ENCODE measurements at regions not wholly inside any gene's neighbourhood (a gene's known extent, or its start where the extent isn't known, plus 50 kb on each side); places are given as distances from the start of the nearest gene placed in this dataset.
"Not testable (repeated sequence)": the region's sequence is repeated elsewhere in the genome, so short reads cannot be mapped to it uniquely, and the experiment has no call there.

- not testable (repeated sequence) for TF ChIP-seq CTCF, POLR2A (IDR thresholded peaks at IDR 0.05)
Observed at GRCh38 chr2:87587934-87588333, 160.0 kb upstream of the PLGLB2 start.

Measured in lower leg skin (tissue), 3 donors.